Muscle layer of duodenum (tissue), 2 donors: ENCODE measurements at regions not wholly inside any gene's neighbourhood (a gene's known extent, or its start where the extent isn't known, plus 50 kb on each side); places are given as distances from the start of the nearest gene placed in this dataset.
"Not testable (repeated sequence)": the region's sequence is repeated elsewhere in the genome, so short reads cannot be mapped to it uniquely, and the experiment has no call there.

ENCODE experiments used
- H3K27ac ChIP-seq: one replicate; pipeline ENCODE4 v1.7.0; 2013; ENCODE audit warnings: mild to moderate bottlenecking, low read length
- H3K27me3 ChIP-seq: one replicate; pipeline ENCODE4 v1.7.0; 2013; ENCODE audit warnings: low read depth, mild to moderate bottlenecking, control low read depth, low read length
- H3K36me3 ChIP-seq, 2 donors: one replicate each; pipeline ENCODE4 v1.7.0; 2013; ENCODE audit warnings: low read length in 2 of 2, control low read depth in 1 of 2, mild to moderate bottlenecking in 1 of 2; ENCODE audit not compliant: insufficient read depth in 2 of 2, control insufficient read depth in 1 of 2
- H3K4me1 ChIP-seq, 2 donors: one replicate each; pipeline ENCODE4 v1.7.0; 2013; ENCODE audit warnings: low read length in 2 of 2, mild to moderate bottlenecking in 2 of 2, control low read depth in 1 of 2, moderate library complexity in 1 of 2; ENCODE audit not compliant: insufficient read depth in 2 of 2, control insufficient read depth in 1 of 2
- H3K4me3 ChIP-seq, 2 donors: one replicate each; pipeline ENCODE4 v1.7.0; 2013; ENCODE audit warnings: low read length in 2 of 2, low read depth in 1 of 2, mild to moderate bottlenecking in 1 of 2
- H3K9me3 ChIP-seq, 2 donors: one replicate each; pipeline ENCODE4 v1.7.0; 2013; ENCODE audit warnings: low read length in 2 of 2, control low read depth in 1 of 2, mild to moderate bottlenecking in 1 of 2; ENCODE audit not compliant: control insufficient read depth in 1 of 2
- donor health status: healthy.

DNA sequence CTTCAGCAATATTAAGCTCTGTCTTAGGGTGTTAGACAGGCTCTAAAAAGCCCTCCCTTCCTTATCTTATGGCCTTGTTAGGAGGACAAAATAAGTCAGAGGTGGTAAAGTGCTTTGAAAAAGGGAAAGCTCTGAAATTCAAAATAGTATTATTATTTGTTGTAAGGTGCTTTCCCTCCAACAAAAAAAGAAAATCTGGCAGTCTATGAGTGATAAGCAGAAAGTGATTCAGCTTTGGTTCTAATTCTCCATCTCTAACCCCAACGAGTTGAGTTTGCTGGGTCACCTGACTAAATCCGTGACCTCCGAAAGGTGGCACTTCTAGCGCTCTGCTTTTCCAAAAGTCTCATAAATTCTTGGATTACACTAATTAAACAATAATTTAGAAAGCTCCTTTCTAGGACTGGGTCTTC lies 305.1 kb downstream of the BCL2L11 start:
- H3K4me1 ChIP-seq, H3K4me3 ChIP-seq, H3K27ac ChIP-seq, H3K9me3 ChIP-seq, H3K27me3 ChIP-seq, H3K36me3 ChIP-seq: not testable (repeated sequence)

DNA sequence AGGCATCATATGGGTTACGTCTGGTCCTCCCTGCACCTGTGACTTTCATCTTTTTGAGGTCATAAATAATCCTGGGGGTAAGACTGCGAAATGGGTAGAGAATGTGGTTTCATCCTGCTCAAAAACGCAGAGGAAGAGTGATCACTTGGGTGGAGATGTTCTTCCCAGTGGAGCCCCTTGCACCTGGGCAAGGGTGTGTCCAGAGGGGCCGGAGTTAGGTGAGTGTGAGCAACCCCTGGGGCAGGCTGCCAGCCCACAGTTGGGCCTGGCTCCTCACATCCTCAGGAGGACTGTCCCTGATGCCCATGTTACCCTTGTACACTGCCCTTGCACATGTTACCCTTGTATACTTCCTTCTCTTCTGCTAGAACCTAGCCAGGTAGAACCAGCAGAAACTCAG lies 306.6 kb downstream of the BCL2L11 start:
- not testable (repeated sequence) for H3K4me1 ChIP-seq, H3K36me3 ChIP-seq, H3K27ac ChIP-seq, H3K4me3 ChIP-seq, H3K9me3 ChIP-seq, H3K27me3 ChIP-seq

- H3K9me3 ChIP-seq, H3K27ac ChIP-seq, H3K36me3 ChIP-seq, H3K4me3 ChIP-seq, H3K27me3 ChIP-seq, H3K4me1 ChIP-seq: not testable (repeated sequence)
Measured at GRCh38 chr2:111428915-111429314, 308.2 kb downstream of the BCL2L11 start.

- not testable (repeated sequence) for H3K27ac ChIP-seq, H3K4me1 ChIP-seq, H3K4me3 ChIP-seq, H3K9me3 ChIP-seq, H3K27me3 ChIP-seq, H3K36me3 ChIP-seq
Measured at GRCh38 chr2:111429353-111429752, 308.6 kb downstream of the BCL2L11 start.

- not testable (repeated sequence) for H3K27ac ChIP-seq, H3K4me3 ChIP-seq, H3K36me3 ChIP-seq, H3K9me3 ChIP-seq, H3K27me3 ChIP-seq, H3K4me1 ChIP-seq
Measured at GRCh38 chr2:111430817-111431661, 310.3 kb downstream of the BCL2L11 start.

DNA sequence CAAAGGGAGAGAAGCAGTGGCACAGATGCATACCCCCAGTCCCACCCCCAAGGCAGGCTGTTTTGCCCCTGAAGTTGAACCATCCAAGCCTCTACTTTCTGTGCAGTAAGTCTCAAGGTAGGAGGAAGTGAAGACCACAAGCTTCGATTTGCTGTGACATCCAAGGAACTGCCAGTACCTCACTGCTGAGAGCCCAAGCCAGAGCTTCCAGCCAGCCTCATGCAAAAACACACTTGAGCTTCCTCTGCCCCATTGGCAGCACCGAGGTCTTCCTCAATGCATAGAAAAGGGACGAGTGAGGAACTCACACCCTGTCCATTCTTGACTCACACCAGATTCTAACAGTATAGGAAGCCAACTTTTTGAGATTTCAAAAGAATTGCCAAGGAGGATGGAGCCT lies 311.7 kb downstream of the BCL2L11 start:
- H3K4me3 ChIP-seq, H3K4me1 ChIP-seq, H3K9me3 ChIP-seq, H3K27ac ChIP-seq, H3K27me3 ChIP-seq, H3K36me3 ChIP-seq: not testable (repeated sequence)

DNA sequence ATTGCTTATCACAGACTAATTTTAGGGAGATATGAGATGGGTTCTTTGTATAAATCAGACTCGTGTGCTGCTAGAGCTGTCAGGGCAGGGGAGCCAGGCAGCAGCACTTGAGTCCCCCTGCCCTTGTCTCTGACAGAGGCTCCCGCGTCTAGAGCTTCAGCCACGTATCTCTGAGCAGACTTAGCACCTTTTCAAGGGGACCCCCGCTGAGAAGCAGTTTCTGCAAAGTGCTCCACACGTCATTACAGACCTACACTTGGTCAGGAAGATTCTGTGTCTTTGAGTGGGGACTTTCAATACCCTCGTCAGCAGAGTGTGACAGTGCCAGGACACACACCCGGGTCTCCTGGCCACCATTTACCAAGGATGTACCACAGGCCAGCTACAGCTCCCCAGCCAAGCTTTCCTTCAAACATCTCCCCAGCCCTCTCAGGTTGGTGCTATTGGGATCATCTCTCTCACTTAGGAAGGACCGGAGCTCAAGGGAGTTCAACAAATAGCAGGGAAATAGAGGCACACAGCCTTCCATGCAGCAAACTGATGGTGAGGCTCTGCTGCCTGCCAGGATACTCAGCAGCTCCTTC lies 312.3 kb downstream of the BCL2L11 start:
- H3K4me3 ChIP-seq: not testable (repeated sequence)

DNA sequence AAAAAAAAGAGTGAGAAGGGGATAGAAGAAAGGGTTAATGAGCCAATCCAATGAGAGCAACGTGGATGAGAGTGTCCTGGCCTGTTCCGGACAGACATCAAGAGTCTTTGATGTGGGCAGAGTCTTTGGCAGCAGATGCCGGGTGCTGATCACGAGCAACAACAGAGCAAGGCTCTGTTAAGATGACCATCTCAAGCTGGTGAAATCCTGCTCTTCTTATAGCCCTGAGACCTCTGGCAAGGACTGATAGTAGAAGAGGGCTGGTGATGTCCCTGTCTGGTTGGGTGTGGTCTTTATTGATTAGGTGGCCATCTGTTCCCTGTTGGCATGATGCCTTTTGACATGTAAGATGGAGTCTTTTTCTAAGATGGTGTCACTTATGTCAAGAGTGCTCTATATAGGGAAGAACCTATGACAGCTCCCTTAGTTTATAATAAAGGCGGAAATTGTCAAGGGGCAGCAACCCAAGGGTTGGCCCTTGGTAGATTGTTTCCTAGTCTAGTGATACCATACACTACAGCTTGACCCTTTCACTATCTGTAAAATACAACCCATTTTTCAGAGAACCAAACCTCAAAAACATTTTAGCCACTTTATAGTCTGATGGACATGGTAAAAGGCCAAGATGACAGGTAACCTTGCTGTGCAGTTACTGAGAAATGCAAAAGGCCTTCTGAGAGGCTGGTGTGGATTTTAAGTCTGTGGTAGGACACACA lies 313.3 kb downstream of the BCL2L11 start:
- H3K27ac ChIP-seq, H3K4me1 ChIP-seq, H3K9me3 ChIP-seq, H3K36me3 ChIP-seq, H3K4me3 ChIP-seq, H3K27me3 ChIP-seq: not testable (repeated sequence)

More for the DNA sequence above, 312.3 kb downstream of the BCL2L11 start:
- H3K9me3 ChIP-seq, H3K27ac ChIP-seq, H3K36me3 ChIP-seq, H3K27me3 ChIP-seq, H3K4me1 ChIP-seq: not testable (repeated sequence)

- not testable (repeated sequence) for H3K9me3 ChIP-seq, H3K4me3 ChIP-seq, H3K4me1 ChIP-seq
Measured at GRCh38 chr2:111434608-111434939, 313.9 kb downstream of the BCL2L11 start.

GRCh38 chr2:111435553-111436310 lies 315.0 kb downstream of the BCL2L11 start:
- H3K9me3 ChIP-seq, H3K4me3 ChIP-seq, H3K36me3 ChIP-seq, H3K4me1 ChIP-seq, H3K27ac ChIP-seq, H3K27me3 ChIP-seq: not testable (repeated sequence)

More at GRCh38 chr2:111434608-111434939, 313.9 kb downstream of the BCL2L11 start:
- H3K27me3 ChIP-seq, H3K27ac ChIP-seq, H3K36me3 ChIP-seq: not testable (repeated sequence)

DNA sequence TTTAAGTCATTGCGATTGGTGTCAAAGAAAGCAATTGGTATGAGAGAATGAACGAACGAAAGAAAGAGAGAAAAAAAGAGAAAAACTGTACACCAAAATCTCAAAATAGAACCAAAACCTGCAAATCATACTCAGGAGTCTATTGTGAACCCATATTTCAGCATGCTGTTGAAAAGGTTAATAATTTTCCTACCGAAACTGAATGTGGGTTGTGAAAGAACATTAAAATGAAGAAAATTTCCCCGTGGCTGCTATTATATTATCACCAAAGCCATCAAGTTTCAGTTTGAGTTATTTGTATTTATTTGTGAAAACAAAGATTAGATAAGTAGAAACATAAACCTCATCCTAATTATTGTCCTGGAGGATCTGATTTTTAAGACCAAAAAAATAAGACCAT lies 315.7 kb downstream of the BCL2L11 start:
- not testable (repeated sequence) for H3K27me3 ChIP-seq, H3K27ac ChIP-seq, H3K4me3 ChIP-seq, H3K9me3 ChIP-seq, H3K4me1 ChIP-seq, H3K36me3 ChIP-seq
